HG02973 (cell line): ENCODE measurements at regions not wholly inside any gene's neighbourhood (a gene's known extent, or its start where the extent isn't known, plus 50 kb on each side); places are given as distances from the start of the nearest gene placed in this dataset.
"Not testable (repeated sequence)": the region's sequence is repeated elsewhere in the genome, so short reads cannot be mapped to it uniquely, and the experiment has no call there.

Experiments used
- ATAC-seq: cut with Tn5 transposase; IDR thresholded peaks from one replicate; pipeline ENCODE4 v1.9.1; 2021; ENCODE audit warnings: moderate library complexity; ENCODE audit not compliant: unreplicated experiment

GRCh38 chr2:14451312-14451711, 181.2 kb upstream of the LRATD1 start:
- ATAC-seq = no peak

GRCh38 chr2:14454202-14454601, 178.3 kb upstream of the LRATD1 start:
- ATAC-seq = no peak

- ATAC-seq = no peak
Observed at GRCh38 chr2:14459786-14460325, 172.7 kb upstream of the LRATD1 start.

- ATAC-seq = no peak
Observed at GRCh38 chr2:14475994-14476393, 156.5 kb upstream of the LRATD1 start.

GRCh38 chr2:14479486-14479885, 153.0 kb upstream of the LRATD1 start:
- ATAC-seq = no peak

- ATAC-seq = no peak
Observed at GRCh38 chr2:14480120-14480519, 152.4 kb upstream of the LRATD1 start.

GRCh38 chr2:14480906-14481305, 151.6 kb upstream of the LRATD1 start:
- no peak for ATAC-seq

- ATAC-seq = no peak
Observed at GRCh38 chr2:14492920-14493503, 139.5 kb upstream of the LRATD1 start.

- ATAC-seq = no peak
Observed at GRCh38 chr2:14494759-14495158, 137.8 kb upstream of the LRATD1 start.

GRCh38 chr2:14501061-14501460, 131.5 kb upstream of the LRATD1 start:
- no peak for ATAC-seq

- not testable (repeated sequence) for ATAC-seq
Observed at GRCh38 chr2:14506955-14507354, 125.6 kb upstream of the LRATD1 start.

GRCh38 chr2:14511541-14511940, 121.0 kb upstream of the LRATD1 start:
- ATAC-seq = no peak

GRCh38 chr2:14513903-14514302, 118.6 kb upstream of the LRATD1 start:
- no peak for ATAC-seq

GRCh38 chr2:14516844-14517243, 115.7 kb upstream of the LRATD1 start:
- ATAC-seq = no peak

GRCh38 chr2:14517731-14518130, 114.8 kb upstream of the LRATD1 start:
- no peak for ATAC-seq

GRCh38 chr2:14520385-14520945, 112.1 kb upstream of the LRATD1 start:
- no peak for ATAC-seq

- no peak for ATAC-seq
Observed at GRCh38 chr2:14524041-14524802, 108.3 kb upstream of the LRATD1 start.

- ATAC-seq = no peak
Observed at GRCh38 chr2:14524803-14525080, 107.8 kb upstream of the LRATD1 start.

GRCh38 chr2:14530506-14530905, 102.0 kb upstream of the LRATD1 start:
- ATAC-seq = no peak

- no peak for ATAC-seq
Observed at GRCh38 chr2:14533131-14533757, 99.3 kb upstream of the LRATD1 start.

- ATAC-seq = no peak
Observed at GRCh38 chr2:14535156-14535555, 97.4 kb upstream of the LRATD1 start.

- ATAC-seq = no peak
Observed at GRCh38 chr2:14536976-14537375, 95.5 kb upstream of the LRATD1 start.
